IPS-NIHi7 (cell line): ENCODE measurements at regions not wholly inside any gene's neighbourhood (a gene's known extent, or its start where the extent isn't known, plus 50 kb on each side); places are given as distances from the start of the nearest gene placed in this dataset.
"Not testable (repeated sequence)": the region's sequence is repeated elsewhere in the genome, so short reads cannot be mapped to it uniquely, and the experiment has no call there.

Source experiments
- DNase-seq: peaks from one replicate; pipeline ENCODE4 v3.0.0; 2012; ENCODE audit warnings: mixed read lengths; ENCODE audit errors: extremely low spot score

- no peak for DNase-seq
Observed at GRCh38 chr12:30203981-30204380, 420.2 kb upstream of the TMTC1 start.

GRCh38 chr12:30202521-30203254, 418.9 kb upstream of the TMTC1 start:
- no peak for DNase-seq

DNA sequence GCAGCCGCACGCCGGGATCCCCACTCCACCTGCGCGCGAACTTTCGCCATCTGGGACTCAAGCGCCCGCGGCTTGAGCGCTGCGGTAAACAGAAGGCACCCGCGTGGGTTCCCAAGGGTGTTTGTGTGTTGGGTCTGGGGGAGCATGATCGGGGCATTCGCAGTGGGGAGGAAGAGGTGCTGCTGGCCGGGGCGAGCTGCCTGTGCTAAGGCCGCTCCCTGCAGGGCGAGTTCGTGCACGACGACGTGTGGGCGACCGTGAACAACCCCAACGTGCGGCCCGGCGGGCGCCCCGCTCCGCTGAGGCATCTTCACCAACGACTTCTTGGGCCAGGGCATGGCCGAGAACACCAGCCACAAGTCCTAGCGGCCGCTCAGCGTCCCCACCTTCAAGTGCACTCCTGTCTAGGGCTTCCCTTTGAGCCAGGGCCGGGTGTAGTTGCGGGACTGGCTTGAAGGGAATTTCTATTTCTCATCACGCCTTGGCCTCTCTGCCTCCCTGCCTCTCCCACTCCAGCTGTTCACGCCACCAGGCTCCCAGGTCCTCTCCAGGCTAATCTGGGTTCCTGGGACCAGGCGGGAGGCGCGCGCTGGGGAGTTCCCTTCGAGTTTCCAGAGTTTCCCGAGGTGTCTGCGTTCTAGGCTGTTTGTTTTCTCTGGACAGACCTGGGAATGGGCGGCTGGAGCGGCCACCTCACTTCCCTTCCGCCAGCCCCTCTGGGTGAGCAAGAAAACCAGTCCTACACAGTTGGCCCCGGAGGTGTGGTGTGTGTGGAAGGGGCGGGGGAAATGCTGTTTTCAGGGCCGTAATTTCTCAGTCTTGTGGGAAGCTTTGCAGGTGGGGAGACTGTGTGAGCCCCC, 417.8 kb upstream of the TMTC1 start:
- peak; percentile 27 for DNase-seq

DNA sequence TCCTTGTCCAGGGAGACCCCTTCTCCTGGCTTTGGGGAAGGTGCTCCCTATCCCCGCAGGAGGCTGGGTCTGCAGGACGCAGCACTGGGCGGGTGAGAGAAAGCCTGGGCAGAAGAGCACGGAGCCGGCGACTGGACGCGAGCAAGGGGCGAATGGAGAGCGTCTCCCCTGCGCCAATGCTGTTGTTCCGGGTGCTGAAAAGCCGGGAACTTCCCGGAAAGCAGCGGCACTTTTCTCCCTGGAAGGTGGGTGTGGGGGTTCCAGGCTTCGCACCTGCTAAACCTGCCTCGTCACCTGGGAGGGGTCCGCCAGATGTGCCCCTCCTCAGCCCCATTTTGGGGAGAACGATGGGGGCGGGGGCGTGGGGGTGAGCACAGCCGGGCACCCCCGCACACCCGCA, 417.1 kb upstream of the TMTC1 start:
- peak; percentile 61 for DNase-seq

DNA sequence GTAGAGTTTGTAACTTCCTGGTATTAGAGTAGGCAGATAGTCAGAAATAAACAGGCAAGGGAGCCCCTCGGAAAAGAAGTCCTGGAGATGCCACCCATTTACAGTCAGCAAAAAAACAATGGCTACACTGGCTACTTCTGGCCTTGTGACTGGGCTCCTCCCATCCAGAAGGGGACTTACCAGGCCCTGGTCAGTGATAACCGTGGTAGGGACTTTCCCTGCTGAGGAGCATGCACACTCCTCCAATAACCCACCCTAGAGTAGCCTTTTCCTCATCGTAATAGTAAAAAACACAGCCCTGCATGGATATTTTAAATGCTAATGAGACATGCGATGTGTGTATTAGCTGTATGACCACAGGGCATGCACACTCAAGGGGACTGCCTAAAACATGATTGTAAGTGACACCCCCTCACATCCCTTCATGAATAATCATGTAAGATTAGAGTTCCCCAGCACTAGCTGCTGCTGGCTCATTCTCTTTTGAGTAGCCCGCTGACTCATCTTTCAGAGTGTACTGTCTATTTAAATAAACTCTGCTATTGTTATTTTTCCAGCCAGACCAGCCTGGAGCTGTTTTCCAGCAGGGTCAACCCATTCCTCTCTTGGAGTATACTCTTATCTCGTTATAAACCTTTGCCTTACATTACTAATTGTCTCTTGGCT, 413.8 kb upstream of the TMTC1 start:
- DNase-seq = no peak

DNA sequence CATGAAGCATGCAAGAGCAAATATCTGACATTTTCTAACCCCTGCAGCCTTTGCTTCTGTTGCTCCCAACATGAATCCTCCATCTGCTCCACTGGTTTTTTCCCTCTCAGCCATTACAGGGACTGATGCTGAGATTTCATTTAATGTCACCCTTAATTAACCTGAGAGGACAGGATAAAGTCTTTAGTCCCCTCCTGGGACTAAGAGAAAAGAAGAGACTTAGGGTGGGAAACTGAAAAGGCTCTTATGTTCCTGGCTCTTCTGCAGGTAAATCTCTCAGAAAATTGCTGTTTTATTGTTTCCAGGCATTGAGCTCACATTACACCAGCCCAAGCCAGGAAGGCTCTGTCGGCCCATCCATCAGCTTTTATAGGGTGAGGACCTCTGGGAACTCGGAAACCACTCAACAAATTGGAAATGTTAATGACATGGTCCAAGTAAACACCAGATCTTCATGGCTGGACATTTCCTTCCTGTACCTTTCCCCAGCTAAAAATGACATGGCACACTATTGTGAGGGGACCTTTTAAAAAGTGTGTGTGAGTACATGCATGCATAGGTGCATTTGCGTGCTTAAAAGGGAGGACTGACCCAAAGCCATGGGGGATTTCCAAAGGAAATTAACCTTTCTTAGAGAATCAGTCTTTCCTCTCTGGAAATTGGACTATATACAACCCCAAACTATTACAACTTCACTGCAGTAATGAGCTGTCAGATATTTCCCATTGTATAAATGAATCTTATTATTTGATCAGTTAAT, 408.1 kb upstream of the TMTC1 start:
- no peak for DNase-seq

- no peak for DNase-seq
Observed at GRCh38 chr12:30188602-30189326, 405.0 kb upstream of the TMTC1 start.

- no peak for DNase-seq
Observed at GRCh38 chr12:30187426-30187825, 403.7 kb upstream of the TMTC1 start.

GRCh38 chr12:30181334-30181733, 397.6 kb upstream of the TMTC1 start:
- DNase-seq = no peak

DNA sequence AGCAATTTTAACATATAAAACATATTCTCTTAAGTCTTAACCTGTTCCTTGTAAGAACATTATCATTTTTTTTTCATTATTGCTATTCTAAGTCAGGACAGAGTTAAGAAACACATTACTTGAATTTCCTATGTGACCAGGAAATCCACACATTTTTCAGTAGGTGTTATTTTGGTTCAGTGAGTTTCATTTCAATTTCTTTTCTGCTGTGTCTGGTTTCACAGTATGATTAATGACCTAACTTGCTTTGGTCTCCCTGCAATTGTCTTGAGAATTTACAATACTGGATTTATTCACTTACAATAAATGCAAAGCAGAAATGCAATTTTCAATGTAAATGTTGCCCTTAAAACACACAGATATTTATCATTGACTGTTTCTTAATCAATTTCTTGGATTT, 396.9 kb upstream of the TMTC1 start:
- no peak for DNase-seq

GRCh38 chr12:30178916-30179315, 395.2 kb upstream of the TMTC1 start:
- DNase-seq = no peak

GRCh38 chr12:30169839-30170591, 386.3 kb upstream of the TMTC1 start:
- DNase-seq = peak; percentile 72

- DNase-seq = no peak
Observed at GRCh38 chr12:30166006-30166795, 382.5 kb upstream of the TMTC1 start.

GRCh38 chr12:30164382-30165318, 380.9 kb upstream of the TMTC1 start:
- no peak for DNase-seq

DNA sequence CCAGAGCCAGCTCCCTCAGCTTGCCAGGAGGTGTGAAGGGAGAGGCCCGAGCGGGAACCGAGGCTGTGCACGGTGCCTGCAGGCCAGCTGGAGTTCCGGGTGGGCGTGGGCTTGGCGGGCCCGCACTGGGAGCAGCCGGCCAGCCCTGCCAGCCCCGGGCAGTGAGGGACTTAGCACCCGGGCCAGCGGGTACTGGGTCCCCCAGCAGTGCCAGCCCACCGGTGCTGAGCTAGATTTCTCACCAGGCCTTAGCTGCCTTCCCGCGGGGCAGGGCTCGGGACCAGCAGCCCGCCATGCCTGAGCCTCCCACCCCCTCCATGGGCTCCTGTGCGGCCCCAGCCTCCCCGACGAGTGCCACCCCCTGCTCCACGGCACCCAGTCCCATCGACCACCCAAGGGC, 373.1 kb upstream of the TMTC1 start:
- not testable (repeated sequence) for DNase-seq

DNA sequence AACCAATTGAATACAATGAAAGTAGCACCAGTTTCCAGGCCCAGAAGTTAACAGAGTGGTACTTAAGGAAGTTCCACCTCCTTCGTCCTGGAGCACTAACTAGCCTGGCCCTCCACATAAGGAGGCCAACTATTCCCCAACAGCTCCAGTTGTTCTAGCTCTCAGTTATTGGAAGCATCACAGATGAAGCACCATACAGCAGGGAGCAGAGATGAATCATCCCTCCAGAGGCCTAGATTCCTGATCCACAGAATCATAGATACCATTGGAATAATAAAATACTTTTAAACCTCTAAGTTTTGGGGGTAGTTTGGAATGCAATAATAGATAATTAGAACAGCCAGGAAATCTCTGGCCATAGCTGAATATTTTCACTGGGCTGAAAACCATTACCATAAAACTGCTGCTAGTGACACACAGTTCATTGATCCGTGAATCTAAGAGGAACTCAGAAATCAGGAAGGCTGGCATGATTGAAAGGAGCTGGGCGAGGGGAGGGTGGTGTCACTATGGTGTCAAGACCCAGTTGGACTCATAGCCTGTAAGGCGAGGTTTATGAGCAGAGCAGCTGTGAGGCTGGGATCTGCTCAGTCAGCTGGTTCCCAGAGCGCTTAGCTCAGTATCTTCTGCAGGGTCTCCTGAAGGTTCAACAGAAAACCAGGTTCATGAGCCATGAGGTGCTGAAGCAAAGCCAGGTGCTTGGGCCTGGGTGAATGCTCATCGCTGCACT, 371.4 kb upstream of the TMTC1 start:
- no peak for DNase-seq

- no peak for DNase-seq
Observed at GRCh38 chr12:30153981-30154380, 370.2 kb upstream of the TMTC1 start.

GRCh38 chr12:30152705-30153104, 369.0 kb upstream of the TMTC1 start:
- DNase-seq = no peak
